HG02588 (cell line): ENCODE measurements at regions not wholly inside any gene's neighbourhood (a gene's known extent, or its start where the extent isn't known, plus 50 kb on each side); places are given as distances from the start of the nearest gene placed in this dataset.

Experiments used
- ATAC-seq: cut with Tn5 transposase; IDR thresholded peaks from one replicate; pipeline ENCODE4 v1.9.1; 2021; ENCODE audit warnings: mild to moderate bottlenecking, moderate library complexity; ENCODE audit not compliant: unreplicated experiment

DNA sequence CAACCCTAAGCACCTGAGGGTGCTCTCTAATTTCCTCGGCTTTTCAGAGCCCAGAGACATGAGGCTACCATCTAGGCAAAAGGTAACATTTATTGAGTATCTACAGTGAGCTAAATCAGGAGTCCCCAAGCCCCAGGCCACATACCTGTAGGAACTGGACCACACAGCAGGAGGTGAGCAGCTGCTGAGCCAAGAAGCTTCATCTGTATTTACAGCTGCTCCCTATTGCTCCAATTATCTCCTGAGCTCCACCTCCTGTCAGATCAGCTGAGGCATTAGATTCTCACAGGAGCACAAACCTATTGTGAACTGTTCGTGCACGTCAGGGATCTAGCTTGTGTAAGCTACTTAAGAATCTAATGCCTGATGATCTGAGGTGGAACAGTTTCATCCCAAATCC lies 70.2 kb downstream of the RND3 start:
- no peak for ATAC-seq

DNA sequence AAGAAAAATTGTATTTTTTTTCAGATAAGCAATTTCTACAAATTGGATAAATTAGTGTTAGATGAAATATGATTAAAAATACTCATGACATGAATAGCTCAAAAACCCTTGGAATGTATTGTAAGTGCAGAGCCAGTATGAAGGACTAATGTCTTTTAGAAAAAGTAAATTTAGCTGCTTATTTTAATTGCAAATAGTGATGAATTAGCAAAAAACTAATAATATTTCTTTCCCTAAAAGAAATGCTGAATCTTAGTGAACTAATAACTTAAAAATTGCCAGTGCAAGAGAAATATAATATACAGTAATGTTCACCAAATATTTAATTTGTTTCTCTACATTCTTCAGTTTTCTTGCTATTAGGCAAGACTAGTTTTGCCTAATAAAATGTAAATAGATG lies 72.4 kb downstream of the RND3 start:
- no peak for ATAC-seq

DNA sequence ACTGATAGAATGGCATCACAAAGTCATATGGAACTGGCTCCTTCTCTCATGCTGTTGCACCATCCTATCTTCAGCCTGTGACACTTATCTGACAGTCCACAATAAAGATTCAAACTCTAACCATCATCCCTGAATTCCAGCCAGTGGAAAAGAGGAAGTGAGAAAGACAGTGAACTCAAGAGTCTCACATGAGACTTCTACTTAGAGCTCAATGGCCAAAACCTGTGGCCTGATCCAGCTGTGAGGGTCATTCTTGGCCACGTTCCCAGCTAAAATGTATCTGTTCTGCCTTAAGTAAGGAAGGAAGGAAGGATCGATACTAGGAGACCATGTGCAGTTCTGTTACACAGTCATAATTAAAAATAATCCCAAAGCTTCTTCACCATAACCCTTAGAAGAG lies 73.6 kb downstream of the RND3 start:
- ATAC-seq = no peak

DNA sequence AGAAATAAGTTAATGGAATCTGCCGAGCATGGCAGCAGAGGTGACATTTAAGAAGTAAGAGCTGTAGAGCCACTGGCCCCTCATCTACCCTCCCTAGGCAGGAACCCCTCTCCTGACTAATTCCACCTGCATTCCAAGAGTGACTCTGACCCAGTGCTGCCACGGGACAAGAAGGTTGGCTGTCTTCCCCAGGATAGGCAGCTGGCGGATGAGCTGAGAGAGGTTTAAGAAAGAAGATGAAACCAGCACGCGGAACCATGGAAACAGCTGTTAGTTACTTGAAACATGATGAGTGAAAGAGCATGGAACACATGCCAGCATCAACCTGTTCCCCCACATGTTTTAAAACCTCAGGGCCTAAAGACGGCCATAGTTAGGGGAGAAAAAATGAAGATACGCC lies 74.1 kb downstream of the RND3 start:
- no peak for ATAC-seq

DNA sequence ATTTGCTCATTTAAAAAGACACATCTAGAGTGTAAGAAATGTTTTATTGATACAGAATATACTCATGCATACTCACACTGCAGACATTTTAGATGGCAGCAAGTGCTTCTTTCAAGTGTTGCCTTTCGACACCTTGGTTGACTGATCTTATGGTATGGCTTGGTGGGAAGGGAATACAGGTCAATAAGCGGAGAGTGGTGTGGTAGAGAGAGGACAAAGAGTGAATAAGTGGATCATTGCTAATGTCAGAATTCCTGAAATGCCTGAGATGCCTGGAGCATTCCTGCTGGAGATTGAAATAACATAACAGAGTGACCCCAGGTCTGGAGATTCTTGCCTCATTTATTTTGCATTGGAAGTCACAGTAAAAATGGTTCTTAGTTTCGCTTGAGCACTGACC lies 76.7 kb downstream of the RND3 start:
- ATAC-seq = no peak

DNA sequence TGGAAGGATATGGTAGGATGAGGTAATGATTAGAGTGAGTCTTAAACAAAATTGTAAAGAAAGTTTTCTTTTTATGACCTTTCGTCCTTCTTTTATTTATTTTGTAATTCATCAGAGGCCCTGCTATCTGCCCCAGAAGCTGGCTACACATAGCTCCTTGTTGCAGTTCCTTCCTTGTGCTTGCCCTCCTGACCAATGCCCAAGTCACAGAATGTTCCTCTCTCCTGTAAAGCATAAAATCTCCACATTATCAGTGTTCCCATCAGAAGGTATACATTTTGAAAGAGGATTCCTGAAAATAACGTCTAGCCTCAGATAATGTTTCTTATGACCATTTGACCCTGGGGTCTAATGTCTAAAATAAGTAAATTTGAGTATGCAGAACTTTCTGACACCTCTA lies 78.3 kb downstream of the RND3 start:
- ATAC-seq = no peak

DNA sequence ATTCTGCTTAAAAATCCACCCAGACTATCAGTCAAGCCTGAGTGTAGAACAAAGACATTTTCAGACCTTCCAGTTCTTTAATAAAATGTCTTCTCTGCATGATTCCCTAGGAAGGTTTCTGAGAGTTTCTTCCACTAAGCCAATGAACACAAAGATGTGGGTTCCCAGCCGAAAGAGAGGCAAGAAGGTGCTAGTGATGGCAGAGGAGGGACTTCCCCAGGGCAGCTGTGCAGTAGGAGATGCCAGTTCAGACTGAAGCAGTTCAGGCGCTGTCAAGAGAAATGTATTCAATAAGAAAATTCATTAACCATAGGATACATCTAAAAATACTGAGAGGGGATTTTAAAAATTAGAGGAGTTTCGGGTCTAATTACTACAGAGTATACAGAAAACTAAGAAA lies 83.3 kb downstream of the RND3 start:
- no peak for ATAC-seq

DNA sequence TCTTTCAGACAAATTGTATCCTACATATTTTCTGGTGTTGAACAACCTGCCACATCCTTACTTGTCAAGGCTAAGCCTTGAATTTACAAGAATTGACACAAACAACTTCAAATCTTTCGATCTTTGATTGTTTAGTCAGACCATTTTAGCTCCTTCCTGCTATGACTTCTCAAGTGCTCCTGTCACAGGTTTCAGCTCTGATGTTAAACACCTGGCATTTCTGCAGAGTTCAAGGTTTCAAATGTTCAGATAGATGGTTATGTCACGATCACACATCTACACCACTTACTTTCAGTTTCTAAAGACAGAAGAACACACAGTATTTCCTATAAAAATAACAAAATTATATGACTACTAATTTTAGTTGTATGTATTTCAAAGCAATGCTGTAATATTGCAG lies 84.0 kb downstream of the RND3 start:
- peak; percentile 79 for ATAC-seq

DNA sequence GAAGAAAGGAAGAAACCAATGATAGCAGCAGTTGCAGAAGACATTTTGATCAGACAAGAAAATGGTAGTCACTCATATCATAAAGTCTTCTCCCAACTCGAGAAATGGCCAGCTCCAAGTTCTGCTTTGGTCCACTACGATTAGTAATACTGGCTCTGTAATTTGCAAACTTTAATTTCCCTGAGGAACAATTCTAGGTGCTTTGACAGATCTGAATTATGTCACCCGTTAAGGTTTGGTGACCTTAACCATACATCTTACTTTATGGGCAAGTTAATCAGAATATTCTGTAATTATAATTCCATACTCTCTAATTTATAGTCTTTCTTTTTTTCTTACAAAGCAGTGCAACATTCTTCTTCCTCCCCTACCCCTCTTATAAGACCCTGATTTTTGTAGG lies 84.5 kb downstream of the RND3 start:
- ATAC-seq = no peak

DNA sequence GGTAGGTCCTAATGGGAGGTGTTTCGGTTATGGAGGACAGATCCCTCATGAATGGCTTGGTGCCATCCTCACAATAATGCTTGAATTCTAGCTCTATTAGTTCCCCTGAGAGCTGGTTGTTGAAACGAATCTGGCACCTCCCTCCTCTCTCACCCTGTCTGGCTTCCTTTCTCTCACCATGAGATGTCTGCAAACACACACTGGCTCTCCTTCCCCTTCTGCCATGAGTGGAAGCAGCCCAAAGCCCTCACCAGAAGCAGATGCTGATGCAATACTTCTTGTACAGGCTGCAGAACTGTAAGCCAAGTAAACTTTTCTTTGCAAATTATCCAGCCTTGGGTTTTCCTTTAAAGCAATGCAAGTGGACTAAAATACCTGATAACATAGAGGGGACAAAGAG lies 86.6 kb downstream of the RND3 start:
- ATAC-seq = no peak

DNA sequence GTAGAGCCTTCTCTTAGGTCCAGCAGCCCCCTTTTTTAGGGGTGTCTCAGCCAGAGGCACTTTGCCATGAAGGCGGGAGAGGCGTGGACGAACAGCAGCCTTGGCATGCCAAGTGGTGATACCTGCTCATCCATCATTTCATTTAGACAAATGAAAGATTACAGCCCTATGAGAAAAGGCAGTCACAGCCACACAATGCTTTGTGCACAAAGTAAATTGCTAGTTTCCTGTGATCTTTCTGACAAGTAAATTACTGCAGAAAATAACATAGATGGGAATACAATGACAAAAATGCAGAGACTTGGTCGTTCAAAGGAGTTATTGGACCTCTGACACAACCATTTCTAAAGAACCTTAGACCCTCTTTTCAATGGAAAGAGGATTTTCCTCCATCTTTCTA lies 94.9 kb downstream of the RND3 start:
- ATAC-seq = no peak

DNA sequence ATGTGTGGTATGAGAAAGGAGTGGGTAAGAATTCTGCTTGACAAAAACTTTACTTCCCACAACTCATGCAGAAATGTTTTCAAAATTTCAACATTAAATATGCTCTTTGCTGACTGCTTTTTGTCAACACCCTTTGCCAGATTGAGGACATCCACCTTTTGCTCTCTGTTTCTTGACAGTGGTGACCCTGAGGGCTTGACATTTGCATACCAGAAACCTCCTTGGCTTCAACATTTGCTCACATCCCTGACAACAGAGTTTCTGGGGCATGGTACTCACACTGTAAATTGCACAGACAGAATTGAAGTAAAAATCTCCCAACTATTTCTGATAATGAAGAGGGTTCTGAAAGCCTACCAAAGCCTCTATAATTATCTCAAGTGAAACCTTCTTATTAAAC lies 95.7 kb downstream of the RND3 start:
- peak; percentile 79 for ATAC-seq

DNA sequence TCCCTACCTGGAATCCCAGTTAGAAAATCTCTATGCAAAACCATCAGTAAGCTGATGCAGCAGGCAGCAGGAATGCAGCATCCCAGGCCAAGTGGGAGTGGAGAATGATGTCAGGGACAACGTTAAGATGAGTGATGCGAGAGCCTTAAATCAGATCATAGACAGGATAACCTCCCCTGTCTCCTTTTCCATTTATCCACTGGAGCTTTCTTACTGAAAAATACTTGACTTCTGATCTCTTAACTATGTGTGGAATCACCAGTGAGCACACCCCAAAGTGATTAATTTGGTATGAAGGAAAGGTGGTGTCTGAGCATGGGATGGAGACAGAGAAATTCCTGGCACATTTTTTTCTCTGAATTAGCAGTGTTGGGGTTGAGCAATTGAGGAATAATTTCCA lies 98.0 kb downstream of the RND3 start:
- no peak for ATAC-seq

DNA sequence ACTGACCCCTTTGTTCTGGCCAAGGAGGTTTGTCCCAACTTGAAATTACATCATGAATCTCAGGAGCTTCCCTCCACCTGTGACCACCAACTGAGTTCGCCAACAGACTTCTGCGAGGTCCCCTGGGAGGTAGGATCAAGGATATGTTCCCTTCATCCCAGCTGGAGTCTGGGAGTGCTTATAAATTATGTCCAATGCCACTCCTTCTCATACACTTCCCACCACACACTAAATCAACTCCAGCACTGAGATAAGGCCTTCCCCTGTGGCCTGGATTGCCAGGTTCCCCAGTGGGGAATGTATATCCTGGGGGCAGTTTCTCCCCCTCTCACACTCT lies 99.2 kb downstream of the RND3 start:
- ATAC-seq = no peak

DNA sequence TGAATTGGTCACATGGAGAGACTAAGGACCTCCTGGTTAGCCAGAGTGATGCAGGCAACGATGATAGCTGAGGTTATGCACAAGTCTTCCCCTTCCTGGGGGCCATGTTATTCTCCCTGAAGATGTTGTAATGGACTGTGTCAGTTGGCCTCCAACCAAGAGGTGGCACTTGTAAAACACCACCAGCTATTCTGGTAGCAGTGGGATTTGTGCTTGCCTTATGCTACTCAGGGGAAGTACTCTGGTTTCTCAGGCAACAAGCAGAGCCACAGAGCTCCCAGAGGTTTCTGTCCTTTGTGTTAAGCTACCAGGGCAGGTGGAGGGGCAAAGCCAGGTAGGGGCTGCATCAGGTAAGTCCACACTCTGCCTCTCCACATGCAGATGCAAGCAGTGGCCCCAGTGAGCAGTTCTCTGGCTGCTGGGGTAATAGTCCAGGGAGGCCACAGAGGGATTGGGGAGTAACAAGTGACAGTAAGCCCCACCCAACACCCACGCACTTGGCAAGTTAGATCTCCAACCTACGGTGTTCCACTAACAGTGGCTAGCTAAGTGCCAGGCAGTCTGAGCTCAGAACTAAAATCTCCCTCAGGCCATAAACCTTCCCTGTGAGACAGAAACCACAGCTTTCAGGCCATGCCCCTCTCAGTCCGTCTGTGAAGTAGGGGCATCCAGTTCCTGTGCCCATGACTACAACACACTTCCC lies 99.7 kb downstream of the RND3 start:
- no peak for ATAC-seq

DNA sequence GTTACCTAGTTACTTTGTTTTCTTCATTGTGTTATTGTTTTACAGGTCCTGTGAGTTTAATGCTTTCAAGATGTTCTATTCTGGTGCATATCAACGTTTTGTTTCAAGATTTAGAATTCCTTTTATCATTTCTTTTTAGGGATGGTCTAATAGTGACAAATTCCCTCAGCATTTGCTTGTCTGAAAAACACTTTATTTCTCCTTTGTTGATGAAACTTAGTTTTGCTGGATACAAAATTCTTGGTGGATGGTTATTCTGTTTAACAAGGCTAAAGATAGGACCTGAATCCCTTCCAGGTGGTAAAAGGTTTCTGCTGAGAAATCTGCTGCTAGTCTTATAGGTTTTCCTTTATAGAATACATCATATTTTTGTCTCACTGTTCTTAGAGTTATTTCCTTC lies 102.3 kb downstream of the RND3 start:
- no peak for ATAC-seq

DNA sequence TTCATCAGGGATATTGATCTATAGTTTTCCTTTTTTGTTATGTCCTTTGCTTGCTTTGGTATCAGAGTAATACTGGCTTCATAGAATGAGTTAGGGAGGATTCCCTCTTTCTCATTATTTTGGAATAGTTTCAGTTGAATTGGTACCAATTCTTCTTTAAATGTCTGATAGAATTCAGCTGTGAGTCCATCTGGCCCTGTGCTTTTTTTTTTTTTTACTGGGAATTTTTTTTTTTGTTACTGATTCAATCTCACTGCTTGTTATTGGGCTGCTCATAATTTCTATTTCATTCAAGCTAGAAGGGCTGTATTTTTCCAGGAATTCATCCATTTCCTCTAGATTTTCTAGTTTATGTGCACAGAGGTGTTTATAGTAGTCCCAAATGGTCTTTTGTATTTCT lies 103.9 kb downstream of the RND3 start:
- ATAC-seq = no peak

DNA sequence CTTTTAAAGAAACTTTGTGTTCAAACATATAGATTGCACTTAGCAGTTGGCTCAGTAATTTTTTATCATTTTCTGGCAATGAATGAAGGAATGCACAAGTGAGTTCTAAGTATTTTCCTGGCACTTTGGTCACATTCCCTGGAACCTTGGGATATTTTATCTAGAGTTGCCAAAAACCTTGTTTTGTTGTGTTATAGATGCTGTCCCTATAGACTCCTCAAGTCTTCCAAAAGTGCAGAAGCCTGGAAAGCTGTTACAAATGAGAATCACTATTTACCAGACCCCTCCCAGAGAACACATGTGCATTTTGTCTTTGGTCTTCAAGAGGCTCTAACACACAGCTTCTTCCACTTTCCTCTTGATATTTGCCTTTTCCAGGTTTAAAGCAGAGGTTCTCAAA lies 108.3 kb downstream of the RND3 start:
- no peak for ATAC-seq

DNA sequence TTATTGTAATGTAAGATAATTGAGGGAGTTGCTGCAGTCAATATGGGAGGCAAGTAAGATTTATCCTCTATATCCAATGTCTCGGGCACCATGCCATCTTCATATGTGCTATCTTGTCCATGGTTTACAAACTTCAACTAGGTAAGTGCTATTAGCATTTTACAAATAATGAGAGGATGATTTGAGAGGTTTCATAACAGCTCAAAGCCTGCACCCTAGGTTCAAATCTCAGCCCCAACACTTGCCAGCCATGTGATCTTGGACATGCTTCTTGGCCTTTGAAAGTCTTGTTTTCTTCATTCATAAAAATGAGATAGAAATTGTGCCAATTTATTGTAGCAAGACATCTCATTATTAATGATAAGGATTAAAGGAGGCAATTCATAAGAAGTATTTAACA lies 108.8 kb downstream of the RND3 start:
- ATAC-seq = no peak

DNA sequence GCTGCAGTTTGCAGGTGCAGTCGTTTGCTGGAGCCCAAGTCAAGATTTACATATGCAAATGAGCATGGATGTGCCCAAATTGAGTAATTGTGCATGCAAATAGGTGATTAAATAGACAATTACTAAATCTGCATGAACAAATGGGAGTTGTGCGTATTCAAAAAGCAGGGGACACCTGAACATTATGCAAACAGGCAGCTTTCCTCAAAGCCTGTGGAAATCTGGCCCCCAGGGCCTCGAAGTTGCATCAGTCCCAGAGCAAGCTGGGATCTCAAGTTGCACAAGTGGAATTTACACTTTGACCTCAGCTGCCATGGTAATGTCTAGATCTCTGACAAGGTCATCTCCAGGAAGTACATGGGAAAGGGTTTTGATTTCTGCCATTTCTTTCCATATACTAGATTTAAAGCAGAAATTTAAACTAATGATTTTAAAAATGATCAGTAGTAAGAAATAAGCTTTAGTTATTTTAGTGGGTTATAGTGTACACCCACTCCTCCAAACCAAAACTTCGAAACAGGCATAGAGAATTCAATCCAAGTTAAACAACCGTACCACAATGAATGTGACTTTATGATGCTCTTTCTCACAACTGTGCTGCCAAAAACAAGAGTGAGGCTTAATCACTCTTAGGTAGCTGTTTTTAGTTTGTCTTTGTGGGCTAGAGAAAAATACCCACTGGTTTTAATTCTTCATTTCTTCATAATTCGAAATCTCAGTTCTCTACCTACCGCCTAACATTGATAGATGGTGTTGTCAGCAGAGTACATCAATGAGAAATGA lies 110.7 kb downstream of the RND3 start:
- no peak for ATAC-seq

DNA sequence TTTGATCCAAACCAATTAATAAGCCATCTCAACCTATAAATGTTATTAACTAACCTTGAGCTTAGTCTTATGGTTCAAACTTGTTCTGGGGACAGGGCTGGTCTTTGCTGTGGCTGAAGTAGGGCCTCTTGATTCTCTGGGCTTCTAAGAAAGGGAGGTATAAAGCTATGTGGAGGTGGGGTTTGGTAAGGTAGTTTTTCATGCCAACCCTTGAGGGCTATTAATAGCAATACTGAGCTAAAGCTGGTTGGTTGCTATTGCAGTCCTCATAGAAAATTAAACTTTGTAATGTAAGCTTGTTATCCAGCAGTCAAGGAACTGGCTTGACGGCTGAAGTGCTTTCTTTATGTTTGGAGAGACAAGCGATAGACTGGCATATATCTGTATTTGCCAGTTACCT lies 112.1 kb downstream of the RND3 start:
- no peak for ATAC-seq

DNA sequence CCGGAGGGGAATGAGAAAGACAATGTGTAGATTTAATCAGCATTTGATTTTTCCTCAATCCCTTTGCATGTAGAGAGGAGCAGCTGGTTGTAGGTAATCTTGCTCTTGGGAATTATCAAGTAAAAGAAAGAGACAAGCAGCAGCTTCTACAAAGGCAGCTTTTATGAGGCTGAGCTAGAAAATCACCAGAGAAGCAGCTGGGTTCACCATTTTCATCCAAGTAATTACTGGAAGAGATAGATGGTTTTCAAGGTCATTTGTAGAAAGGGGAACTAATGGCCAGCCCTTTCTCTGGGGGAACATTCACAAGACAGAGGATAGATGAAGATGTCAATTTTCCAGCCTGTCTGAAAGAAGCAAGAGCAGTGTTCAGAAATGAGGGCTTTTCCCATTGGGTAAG lies 113.0 kb downstream of the RND3 start:
- no peak for ATAC-seq

DNA sequence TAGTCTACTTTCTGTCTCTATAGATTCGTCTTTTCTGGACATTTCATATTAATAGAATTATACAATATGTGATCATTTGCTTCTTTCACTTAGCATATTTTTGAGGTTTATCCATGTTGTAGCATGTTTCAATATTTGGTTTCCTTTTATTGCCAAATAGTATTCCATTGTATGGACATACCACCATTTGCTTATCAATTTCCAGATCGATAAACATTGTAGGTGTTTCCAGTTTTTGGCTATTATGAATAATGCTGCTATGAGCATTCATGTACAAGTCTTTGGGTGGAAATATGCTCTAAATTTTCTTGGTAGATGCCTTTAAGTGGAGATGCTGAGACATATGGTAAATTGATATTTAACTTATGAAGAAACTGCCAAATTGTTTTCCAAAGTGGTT lies 114.1 kb downstream of the RND3 start:
- no peak for ATAC-seq
